Bronchial epithelial cell (primary cell): ENCODE measurements at regions not wholly inside any gene's neighbourhood (a gene's known extent, or its start where the extent isn't known, plus 50 kb on each side); places are given as distances from the start of the nearest gene placed in this dataset.

Experiments used
- DNase-seq: peaks from one replicate; pipeline ENCODE4 v3.0.0-alpha.2; 2010; ENCODE audit warnings: low read depth
- FAIRE-seq: peaks from 2 replicates; lab custom pipeline; 2011; peaks lifted over from hg19 to GRCh38; lab: Jason Lieb, UNC
- H3K27me3 ChIP-seq: 2 replicates; pipeline ENCODE4 v1.5.1; 2011; ENCODE audit warnings: low read length; ENCODE audit not compliant: control insufficient read depth, insufficient read depth
- H3K36me3 ChIP-seq: 2 replicates; pipeline ENCODE4 v1.5.1; 2011; ENCODE audit warnings: low read length; ENCODE audit not compliant: control insufficient read depth, insufficient read depth
- H3K4me3 ChIP-seq: 2 replicates; pipeline ENCODE4 v1.5.1; 2011; ENCODE audit warnings: mild to moderate bottlenecking, low read depth, low read length, control low read depth
- CTCF ChIP-seq: IDR thresholded peaks from 2 replicates; pipeline ENCODE4 v1.5.1; 2011; ENCODE audit warnings: mild to moderate bottlenecking, moderate library complexity, low read length, control low read depth, inconsistent platforms; ENCODE audit not compliant: insufficient read depth, severe bottlenecking

- Histone ChIP-seq H3K27me3 (no peaks in the 10 kb centered on the region), H3K36me3 (no peaks in the 10 kb centered on the region), H3K4me3 (no peak overlapping the region)
- FAIRE-seq (no peak), DNase-seq (no peak)
- no peak for TF ChIP-seq CTCF
Observed at GRCh38 chr2:82487354-82487753, 1971.7 kb downstream of the SUCLG1 start.

GRCh38 chr2:82485701-82486100 is 1973.4 kb downstream of the SUCLG1 start:
- no peak for TF ChIP-seq CTCF
- no peaks in the 10 kb centered on the region for H3K27me3 ChIP-seq
- no peaks in the 10 kb centered on the region for H3K36me3 ChIP-seq
- no peak overlapping the region for H3K4me3 ChIP-seq
- DNase-seq (no peak), FAIRE-seq (no peak)

GRCh38 chr2:82481207-82481606 is 1977.9 kb downstream of the SUCLG1 start:
- DNase-seq (no peak), FAIRE-seq (no peak)

GRCh38 chr2:82478641-82479040 is 1980.4 kb downstream of the SUCLG1 start:
- FAIRE-seq: no peak
- Histone ChIP-seq H3K27me3 (no peaks in the 10 kb centered on the region), H3K36me3 (no peaks in the 10 kb centered on the region), H3K4me3 (no peak overlapping the region)
- DNase-seq: no peak
- TF ChIP-seq CTCF: no peak

More at GRCh38 chr2:82481207-82481606, 1977.9 kb downstream of the SUCLG1 start:
- no peak overlapping the region for H3K4me3 ChIP-seq
- no peak for TF ChIP-seq CTCF
- no peaks in the 10 kb centered on the region for H3K36me3 ChIP-seq
- no peaks in the 10 kb centered on the region for H3K27me3 ChIP-seq

- DNase-seq: no peak
- Histone ChIP-seq H3K36me3 (no peaks in the 10 kb centered on the region), H3K27me3 (no peaks in the 10 kb centered on the region), H3K4me3 (no peak overlapping the region)
- no peak for TF ChIP-seq CTCF
- no peak for FAIRE-seq
Observed at GRCh38 chr2:82476094-82476493, 1983.0 kb downstream of the SUCLG1 start.

GRCh38 chr2:82428251-82428650 is 2030.8 kb downstream of the SUCLG1 start:
- no peaks in the 10 kb centered on the region for H3K36me3 ChIP-seq
- no peak for TF ChIP-seq CTCF
- DNase-seq (no peak), FAIRE-seq (no peak)
- no peak overlapping the region for H3K4me3 ChIP-seq
- no peaks in the 10 kb centered on the region for H3K27me3 ChIP-seq
